H1 (cell line): ENCODE measurements at regions not wholly inside any gene's neighbourhood (a gene's known extent, or its start where the extent isn't known, plus 50 kb on each side); places are given as distances from the start of the nearest gene placed in this dataset.

ENCODE experiments used
- BRCA1 ChIP-seq: IDR thresholded peaks from 2 replicates; pipeline ENCODE4 v1.6.1; 2012; ENCODE audit warnings: low read depth, low read length, improper control_type of control experiment
- CHD2 ChIP-seq: IDR thresholded peaks from 2 replicates; pipeline ENCODE4 v1.6.1; 2012; ENCODE audit warnings: low read length, improper control_type of control experiment
- EZH2 ChIP-seq: fragments of 200-600 bp; sonication (generic); IDR thresholded peaks from 2 replicates; pipeline ENCODE4 v1.7.1; 2012; ENCODE audit warnings: low read depth, mild to moderate bottlenecking, moderate library complexity, low read length, inconsistent platforms; ENCODE audit not compliant: severe bottlenecking
- POLR2AphosphoS5 ChIP-seq: IDR thresholded peaks from 2 replicates; pipeline ENCODE4 v1.6.1; 2011; ENCODE audit warnings: low read depth, low read length
- SIN3A ChIP-seq, 2 experiments: IDR thresholded peaks in 1 of 2; conservative IDR thresholded peaks in 1 of 2; 2 replicates each; pipeline ENCODE4 v1.6.1; 2011 to 2012; ENCODE audit warnings: low read length in 2 of 2, improper control_type of control experiment in 1 of 2, low read depth in 1 of 2, mild to moderate bottlenecking in 1 of 2
- SP1 ChIP-seq: IDR thresholded peaks from 2 replicates; pipeline ENCODE4 v1.6.1; 2011; ENCODE audit warnings: low read depth, low read length
- TF ChIP-seq, protein P1 (sequence below), 3 experiments: IDR thresholded peaks; 1 replicate in 2 of 3; 2 replicates in 1 of 3; pipeline versions ENCODE4 v1.5.1 to v1.6.1; 2011; ENCODE audit warnings: low read length in 3 of 3, mild to moderate bottlenecking in 3 of 3, inconsistent platforms in 2 of 3, low read depth in 1 of 3, moderate library complexity in 1 of 3; ENCODE audit not compliant: insufficient read depth in 1 of 3; ENCODE audit errors: control extremely low read depth in 1 of 3
- TF ChIP-seq, protein P2 (sequence below): IDR thresholded peaks from 2 replicates; pipeline ENCODE4 v1.6.1; 2011; ENCODE audit warnings: low read depth, mild to moderate bottlenecking, low read length; ENCODE audit not compliant: insufficient read depth
- TF ChIP-seq, protein P3 (sequence below): IDR thresholded peaks from 2 replicates; pipeline ENCODE4 v1.6.1; 2012; ENCODE audit warnings: inconsistent platforms

DNA sequence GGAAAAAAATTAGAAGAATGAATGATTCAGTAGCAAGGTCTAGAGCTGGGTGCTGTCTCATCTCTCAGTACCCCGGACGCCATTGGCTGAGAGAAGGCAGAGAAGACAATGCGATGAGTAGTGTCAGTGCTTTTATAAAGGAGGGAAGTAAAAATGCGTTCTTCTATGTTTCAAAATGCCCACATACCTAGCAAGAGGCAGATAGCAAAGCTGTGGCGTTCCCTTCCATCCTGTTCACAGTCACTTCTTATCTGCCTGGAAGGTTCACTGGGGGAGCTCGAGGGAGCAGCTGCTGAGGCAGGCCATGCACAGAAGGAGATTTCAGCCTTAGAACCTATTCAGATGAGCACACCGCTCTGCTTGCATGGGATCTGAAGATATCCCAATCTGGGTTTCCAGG is 234.0 kb downstream of the RPLP1 start:
- TF ChIP-seq, protein P1, sequence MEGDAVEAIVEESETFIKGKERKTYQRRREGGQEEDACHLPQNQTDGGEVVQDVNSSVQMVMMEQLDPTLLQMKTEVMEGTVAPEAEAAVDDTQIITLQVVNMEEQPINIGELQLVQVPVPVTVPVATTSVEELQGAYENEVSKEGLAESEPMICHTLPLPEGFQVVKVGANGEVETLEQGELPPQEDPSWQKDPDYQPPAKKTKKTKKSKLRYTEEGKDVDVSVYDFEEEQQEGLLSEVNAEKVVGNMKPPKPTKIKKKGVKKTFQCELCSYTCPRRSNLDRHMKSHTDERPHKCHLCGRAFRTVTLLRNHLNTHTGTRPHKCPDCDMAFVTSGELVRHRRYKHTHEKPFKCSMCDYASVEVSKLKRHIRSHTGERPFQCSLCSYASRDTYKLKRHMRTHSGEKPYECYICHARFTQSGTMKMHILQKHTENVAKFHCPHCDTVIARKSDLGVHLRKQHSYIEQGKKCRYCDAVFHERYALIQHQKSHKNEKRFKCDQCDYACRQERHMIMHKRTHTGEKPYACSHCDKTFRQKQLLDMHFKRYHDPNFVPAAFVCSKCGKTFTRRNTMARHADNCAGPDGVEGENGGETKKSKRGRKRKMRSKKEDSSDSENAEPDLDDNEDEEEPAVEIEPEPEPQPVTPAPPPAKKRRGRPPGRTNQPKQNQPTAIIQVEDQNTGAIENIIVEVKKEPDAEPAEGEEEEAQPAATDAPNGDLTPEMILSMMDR (IDR thresholded peaks at IDR 0.05; ENCODE audit: control extremely low read depth in 1 of 3, insufficient read depth in 1 of 3, low read depth in 1 of 3, low read length in 3 of 3): no peak
- TF ChIP-seq CHD2 (no peak), EZH2 (no peak), SP1 (no peak), POLR2AphosphoS5 (no peak), SIN3A (conservative IDR thresholded peaks at IDR 0.05 in 1 of 2, IDR thresholded peaks at IDR 0.05 in 1 of 2; ENCODE audit: low read depth in 1 of 2, low read length in 2 of 2) (no peak), BRCA1 (no peak)
- TF ChIP-seq, protein P2, sequence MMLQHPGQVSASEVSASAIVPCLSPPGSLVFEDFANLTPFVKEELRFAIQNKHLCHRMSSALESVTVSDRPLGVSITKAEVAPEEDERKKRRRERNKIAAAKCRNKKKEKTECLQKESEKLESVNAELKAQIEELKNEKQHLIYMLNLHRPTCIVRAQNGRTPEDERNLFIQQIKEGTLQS: no peak
- TF ChIP-seq, protein P3, sequence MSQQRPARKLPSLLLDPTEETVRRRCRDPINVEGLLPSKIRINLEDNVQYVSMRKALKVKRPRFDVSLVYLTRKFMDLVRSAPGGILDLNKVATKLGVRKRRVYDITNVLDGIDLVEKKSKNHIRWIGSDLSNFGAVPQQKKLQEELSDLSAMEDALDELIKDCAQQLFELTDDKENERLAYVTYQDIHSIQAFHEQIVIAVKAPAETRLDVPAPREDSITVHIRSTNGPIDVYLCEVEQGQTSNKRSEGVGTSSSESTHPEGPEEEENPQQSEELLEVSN: no peak
